ENCODE measurements at regions not wholly inside any gene's neighbourhood (a gene's known extent, or its start where the extent isn't known, plus 50 kb on each side); places are given as distances from the start of the nearest gene placed in this dataset.

GRCh38 chr9:71331603-71332002, 210.2 kb upstream of the TRPM3 start:
- H3K9me3 ChIP-seq = no peaks in the 10 kb centered on the region
- no peaks in the 10 kb centered on the region for H3K36me3 ChIP-seq (ENCODE audit: low read depth, missing control alignments)
- DNase-seq = no peak
- TF ChIP-seq POLR2A (IDR thresholded peaks at IDR 0.05) (no peak), CTCF (IDR thresholded peaks at IDR 0.05) (no peak)
- 73 to 79% methylated on average over 2 of the region's 2 CpGs for WGBS, 2 donors
- no peak overlapping the region for H3K4me3 ChIP-seq
- no peaks in the 10 kb centered on the region for H3K4me1 ChIP-seq
- intact Hi-C loops (cut with DNase I; ENCODE audit: low total_unique reads) = no loop called here
- H3K27me3 ChIP-seq = no peaks in the 10 kb centered on the region
- no peak overlapping the region for H3K27ac ChIP-seq

GRCh38 chr9:71329873-71330272, 208.5 kb upstream of the TRPM3 start:
- no peak for DNase-seq
- Histone ChIP-seq H3K36me3 (ENCODE audit: low read depth, missing control alignments) (no peaks in the 10 kb centered on the region), H3K27ac (no peak overlapping the region), H3K27me3 (no peaks in the 10 kb centered on the region), H3K4me3 (no peak overlapping the region), H3K9me3 (no peaks in the 10 kb centered on the region), H3K4me1 (no peaks in the 10 kb centered on the region)
- TF ChIP-seq POLR2A (IDR thresholded peaks at IDR 0.05) (no peak), CTCF (IDR thresholded peaks at IDR 0.05) (no peak)
- WGBS, 2 donors = 84 to 88% methylated on average over 3 of the region's 3 CpGs
- intact Hi-C loops (cut with DNase I; ENCODE audit: low total_unique reads) = no loop called here

- H3K4me3 ChIP-seq = no peak overlapping the region
- no peaks in the 10 kb centered on the region for H3K9me3 ChIP-seq
- H3K27me3 ChIP-seq = no peaks in the 10 kb centered on the region
- H3K27ac ChIP-seq = no peak overlapping the region
- H3K4me1 ChIP-seq = no peaks in the 10 kb centered on the region
- no peak for DNase-seq
- TF ChIP-seq CTCF (IDR thresholded peaks at IDR 0.05) (no peak), POLR2A (IDR thresholded peaks at IDR 0.05) (no peak)
- 93 to 97% methylated on average over 1 of the region's 1 CpG for WGBS, 2 donors
- intact Hi-C loops (cut with DNase I; ENCODE audit: low total_unique reads) = no loop called here
- H3K36me3 ChIP-seq (ENCODE audit: low read depth, missing control alignments) = no peaks in the 10 kb centered on the region
Observed at GRCh38 chr9:71326360-71326759, 204.9 kb upstream of the TRPM3 start.

- no peaks in the 10 kb centered on the region for H3K4me1 ChIP-seq
- DNase-seq = no peak
- WGBS, 2 donors = 94 to 96% methylated on average over 3 of the region's 3 CpGs
- intact Hi-C loops (cut with DNase I; ENCODE audit: low total_unique reads) = no loop called here
- H3K27ac ChIP-seq = no peak overlapping the region
- no peak for TF ChIP-seq POLR2A (IDR thresholded peaks at IDR 0.05)
- no peak overlapping the region for H3K4me3 ChIP-seq
- H3K36me3 ChIP-seq (ENCODE audit: low read depth, missing control alignments) = no peaks in the 10 kb centered on the region
- no peaks in the 10 kb centered on the region for H3K9me3 ChIP-seq
- H3K27me3 ChIP-seq = no peaks in the 10 kb centered on the region
Observed at GRCh38 chr9:71323357-71323756, 201.9 kb upstream of the TRPM3 start.

GRCh38 chr9:71322311-71322710, 200.9 kb upstream of the TRPM3 start:
- Histone ChIP-seq H3K4me1 (no peaks in the 10 kb centered on the region), H3K27me3 (no peaks in the 10 kb centered on the region), H3K27ac (no peak overlapping the region), H3K9me3 (no peaks in the 10 kb centered on the region), H3K36me3 (ENCODE audit: low read depth, missing control alignments) (no peaks in the 10 kb centered on the region), H3K4me3 (no peak overlapping the region)
- TF ChIP-seq POLR2A (IDR thresholded peaks at IDR 0.05) = no peak
- TF ChIP-seq CTCF (IDR thresholded peaks at IDR 0.05) = no peak
- intact Hi-C loops (cut with DNase I; ENCODE audit: low total_unique reads) = no loop called here
- WGBS, 2 donors = 85 to 86% methylated on average over 3 of the region's 3 CpGs
- no peak for DNase-seq

All from testis (tissue), 2 donors.